A549 (cell line): ENCODE measurements at regions not wholly inside any gene's neighbourhood (a gene's known extent, or its start where the extent isn't known, plus 50 kb on each side); places are given as distances from the start of the nearest gene placed in this dataset.

Source experiments
- ATAC-seq, 2 experiments: fragments of 200-7000 bp in 1 of 2; fragments of >200 bp in 1 of 2; cut with Nextera tagmentation in 1 of 2; cut with Tn5 transposase in 1 of 2; 3 replicates each; pipeline versions ENCODE4 v1.8.0 to v1.9.1; 2018 to 2020; ENCODE audit warnings: mild to moderate bottlenecking in 1 of 2, moderate library complexity in 1 of 2
- CTCF ChIA-PET: fragments of 300-600 bp; sonication (Branson Sonifier 250); formaldehyde crosslinking; extraction: SDS; loops from one replicate; lab custom pipeline; 2021; ENCODE audit warnings: antibody characterized with exemption, inconsistent platforms; lab: Yijun Ruan, JAX
- POLR2A ChIA-PET: fragments of 350-600 bp; formaldehyde crosslinking; extraction: SDS; loops from one replicate; lab custom pipeline; 2021; ENCODE audit warnings: antibody characterized with exemption, inconsistent platforms; lab: Yijun Ruan, JAX
- DNase-seq, 2 experiments: peaks; one replicate each; pipeline versions ENCODE4 v3.0.0 to v3.0.0-alpha.2; 2011 to 2016; ENCODE audit warnings: low read depth in 1 of 2, low spot score in 1 of 2
- FAIRE-seq: peaks from 2 replicates; lab custom pipeline; 2011; peaks lifted over from hg19 to GRCh38; lab: Jason Lieb, UNC
- H3K27ac ChIP-seq, 2 experiments: fragments of >200 bp; sonication (Bioruptor Twin); formaldehyde crosslinking; 3 replicates each; pipeline ENCODE4 v1.5.1; 2016 to 2017
- H3K4me1 ChIP-seq: fragments of >200 bp; sonication (Bioruptor Twin); formaldehyde crosslinking; 3 replicates; pipeline ENCODE4 v1.6.1; 2016
- H3K4me2 ChIP-seq: fragments of >200 bp; sonication (Bioruptor Twin); formaldehyde crosslinking; 3 replicates; pipeline ENCODE4 v1.6.1; 2016
- H3K4me3 ChIP-seq: fragments of >200 bp; sonication (Bioruptor Twin); formaldehyde crosslinking; 3 replicates; pipeline ENCODE4 v1.5.1; 2016
- H3K9me3 ChIP-seq: fragments of >200 bp; sonication (Bioruptor Twin); formaldehyde crosslinking; 3 replicates; pipeline ENCODE4 v1.6.1; 2016
- CEBPB ChIP-seq, 2 experiments: fragments of >200 bp in 1 of 2; sonication (Bioruptor Twin) in 1 of 2; formaldehyde crosslinking in 1 of 2; IDR thresholded peaks; 2 replicates each; pipeline ENCODE4 v1.6.1; 2012 to 2016
- E2F6 ChIP-seq: IDR thresholded peaks from 2 replicates; pipeline ENCODE4 v1.6.1; 2012; ENCODE audit warnings: low read depth, borderline replicate concordance
- EHF ChIP-seq: fragments of 250-450 bp; sonication (Bioruptor Pico); IDR thresholded peaks from 2 replicates; pipeline ENCODE4 v1.5.0; 2020; ENCODE audit warnings: mild to moderate bottlenecking
- ELK1 ChIP-seq: fragments of 150-350 bp; IDR thresholded peaks from 2 replicates; pipeline ENCODE4 v1.6.1; 2014; ENCODE audit warnings: low read depth, mild to moderate bottlenecking, low read length
- EP300 ChIP-seq, 2 experiments: fragments of >200 bp; sonication (Bioruptor Twin); formaldehyde crosslinking; IDR thresholded peaks; 2 replicates in 1 of 2; 3 replicates in 1 of 2; pipeline ENCODE4 v1.6.1; 2016 to 2017
- ESRRA ChIP-seq: fragments of 150-350 bp; IDR thresholded peaks from 2 replicates; pipeline ENCODE4 v1.6.1; 2014; ENCODE audit warnings: mild to moderate bottlenecking, low read length, borderline replicate concordance
- FOSB ChIP-seq: fragments of 250-450 bp; sonication (Bioruptor Pico); IDR thresholded peaks from 2 replicates; pipeline ENCODE4 v1.5.0; 2020; ENCODE audit warnings: mild to moderate bottlenecking, moderate library complexity
- HOXA7 ChIP-seq: fragments of 250-450 bp; sonication (Bioruptor Pico); IDR thresholded peaks from 2 replicates; pipeline ENCODE4 v1.5.0; 2020; ENCODE audit warnings: mild to moderate bottlenecking, moderate library complexity
- HOXB5 ChIP-seq: fragments of 250-450 bp; sonication (Bioruptor Pico); IDR thresholded peaks from 2 replicates; pipeline ENCODE4 v1.5.0; 2020; ENCODE audit warnings: mild to moderate bottlenecking, moderate library complexity
- KDM1A ChIP-seq: fragments of 200-600 bp; sonication (generic); IDR thresholded peaks from 2 replicates; pipeline ENCODE4 v1.6.1; 2016; ENCODE audit warnings: low read depth, mild to moderate bottlenecking
- KDM5A ChIP-seq: fragments of 200-600 bp; sonication (generic); IDR thresholded peaks from 2 replicates; pipeline ENCODE4 v1.6.1; 2016; ENCODE audit warnings: antibody characterized with exemption, mild to moderate bottlenecking
- MAFK ChIP-seq: fragments of 450-650 bp; IDR thresholded peaks from 2 replicates; pipeline ENCODE4 v1.6.1; 2014; ENCODE audit not compliant: partially characterized antibody
- MAX ChIP-seq: IDR thresholded peaks from 2 replicates; pipeline ENCODE4 v1.6.1; 2012
- NFE2L2 ChIP-seq: fragments of 150-350 bp; conservative IDR thresholded peaks from 2 replicates; pipeline ENCODE4 v1.6.1; 2014; ENCODE audit warnings: low read length
- NR3C1 ChIP-seq: fragments of >200 bp; sonication (Bioruptor Twin); formaldehyde crosslinking; IDR thresholded peaks from 3 replicates; pipeline ENCODE4 v1.6.1; 2017
- PHF8 ChIP-seq: fragments of 200-600 bp; sonication (generic); IDR thresholded peaks from 2 replicates; pipeline ENCODE4 v1.6.1; 2016; ENCODE audit warnings: low read depth, mild to moderate bottlenecking, antibody characterized with exemption, moderate library complexity, borderline replicate concordance
- POLR2A ChIP-seq: IDR thresholded peaks from 2 replicates; pipeline ENCODE4 v1.6.1; 2012; ENCODE audit warnings: mild to moderate bottlenecking, low read length
- POLR2AphosphoS2 ChIP-seq: conservative IDR thresholded peaks from 2 replicates; pipeline ENCODE4 v1.6.1; 2012; ENCODE audit warnings: low read length, improper control_type of control experiment, inconsistent platforms
- RAD21 ChIP-seq, 2 experiments: fragments of >200 bp in 1 of 2; sonication (Bioruptor Twin) in 1 of 2; formaldehyde crosslinking in 1 of 2; IDR thresholded peaks in 1 of 2; conservative IDR thresholded peaks in 1 of 2; 2 replicates in 1 of 2; 3 replicates in 1 of 2; pipeline ENCODE4 v1.6.1; 2012 to 2018; ENCODE audit warnings: inconsistent platforms in 1 of 2
- RARB ChIP-seq: fragments of 250-450 bp; sonication (Bioruptor Pico); IDR thresholded peaks from 2 replicates; pipeline ENCODE4 v1.8.0; 2021; ENCODE audit warnings: mild to moderate bottlenecking, moderate library complexity
- SREBF2 ChIP-seq: fragments of 450-650 bp; IDR thresholded peaks from 2 replicates; pipeline ENCODE4 v1.6.1; 2014; ENCODE audit warnings: mild to moderate bottlenecking, moderate library complexity
- ZC3H11A ChIP-seq: fragments of 450-650 bp; IDR thresholded peaks from 2 replicates; pipeline ENCODE4 v1.6.1; 2014; ENCODE audit warnings: antibody characterized with exemption, mild to moderate bottlenecking
- ZNF302 ChIP-seq: fragments of 250-450 bp; sonication (Bioruptor Pico); IDR thresholded peaks from 2 replicates; pipeline ENCODE4 v1.9.0; 2021; ENCODE audit warnings: inconsistent platforms, mild to moderate bottlenecking, moderate library complexity
- ZSCAN20 ChIP-seq: fragments of 250-450 bp; sonication (Bioruptor Pico); IDR thresholded peaks from 2 replicates; pipeline ENCODE4 v1.8.0; 2022; ENCODE audit warnings: mild to moderate bottlenecking, moderate library complexity
- WGBS: methylation state at CpG from one replicate; pipeline ENCODE4 v1.1.6; 2017; ENCODE audit errors: missing lambda C conversion rate; 5-methylcytosine and 5-hydroxymethylcytosine counted together
- TF ChIP-seq, protein P1 (sequence below): IDR thresholded peaks from 2 replicates; pipeline ENCODE4 v1.6.1; 2012
- TF ChIP-seq, protein P2 (sequence below): fragments of 450-650 bp; IDR thresholded peaks from 2 replicates; pipeline ENCODE4 v1.6.1; 2014; ENCODE audit warnings: antibody characterized with exemption

GRCh38 chr11:134557571-134558257, 145.7 kb upstream of the B3GAT1 start:
- Histone ChIP-seq H3K27ac (no peak overlapping the region), H3K9me3 (no peaks in the 10 kb centered on the region), H3K4me2 (no peak overlapping the region), H3K4me3 (no peak overlapping the region), H3K4me1 (no peaks in the 10 kb centered on the region)
- POLR2A ChIA-PET, result no interaction called here
- WGBS, result 17% methylated on average over 6 of the region's 6 CpGs
- FAIRE-seq, result no peak
- no peak for ATAC-seq
- no peak for DNase-seq
- TF ChIP-seq PHF8 (no peak), ELK1 (no peak), SREBF2 (no peak), E2F6 (no peak), MAFK (no peak), KDM5A (no peak), CEBPB (IDR thresholded peaks at IDR 0.05) (no peak), RAD21 (conservative IDR thresholded peaks at IDR 0.05 in 1 of 2, IDR thresholded peaks at IDR 0.05 in 1 of 2) (no peak), NR3C1 (no peak)
- TF ChIP-seq, protein P1, sequence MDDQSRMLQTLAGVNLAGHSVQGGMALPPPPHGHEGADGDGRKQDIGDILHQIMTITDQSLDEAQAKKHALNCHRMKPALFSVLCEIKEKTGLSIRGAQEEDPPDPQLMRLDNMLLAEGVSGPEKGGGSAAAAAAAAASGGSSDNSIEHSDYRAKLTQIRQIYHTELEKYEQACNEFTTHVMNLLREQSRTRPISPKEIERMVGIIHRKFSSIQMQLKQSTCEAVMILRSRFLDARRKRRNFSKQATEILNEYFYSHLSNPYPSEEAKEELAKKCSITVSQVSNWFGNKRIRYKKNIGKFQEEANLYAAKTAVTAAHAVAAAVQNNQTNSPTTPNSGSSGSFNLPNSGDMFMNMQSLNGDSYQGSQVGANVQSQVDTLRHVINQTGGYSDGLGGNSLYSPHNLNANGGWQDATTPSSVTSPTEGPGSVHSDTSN, result no peak
- CTCF ChIA-PET, result no interaction called here

DNA sequence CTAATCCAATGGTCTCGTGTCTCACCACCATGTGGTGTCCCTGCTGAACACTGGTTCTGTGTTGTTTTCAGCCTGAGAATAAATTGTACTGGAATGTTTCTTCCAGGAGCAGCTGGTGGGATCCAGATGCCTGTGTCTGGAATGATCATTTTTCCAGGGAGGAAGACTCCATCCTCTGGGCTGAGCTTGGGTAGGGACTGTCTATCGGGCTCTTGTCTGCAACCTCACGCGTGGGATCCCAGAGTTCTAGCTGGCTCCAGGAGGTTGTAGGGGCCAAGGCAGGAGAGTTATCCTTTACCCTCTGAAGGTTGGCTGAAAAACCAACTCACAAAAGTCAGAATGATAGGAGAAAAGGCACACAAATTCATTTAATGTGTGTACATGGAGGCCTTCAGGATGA, 144.1 kb upstream of the B3GAT1 start:
- 20% methylated on average over 1 of the region's 4 CpGs for WGBS
- POLR2A ChIA-PET, result no interaction called here

GRCh38 chr11:134555510-134555909, 143.5 kb upstream of the B3GAT1 start:
- no peak for TF ChIP-seq ZSCAN20 (CRISPR knock-in tag)
- TF ChIP-seq HOXA7 (CRISPR knock-in tag), result no peak
- TF ChIP-seq HOXB5, result no peak
- TF ChIP-seq NFE2L2, result no peak
- no peak for TF ChIP-seq POLR2AphosphoS2
- TF ChIP-seq ZC3H11A, result no peak
- no peak for TF ChIP-seq POLR2A
- no peak for TF ChIP-seq EHF (CRISPR knock-in tag)
- Histone ChIP-seq H3K4me2 (no peak overlapping the region), H3K4me1 (no peaks in the 10 kb centered on the region), H3K27ac (no peak overlapping the region), H3K4me3 (no peak overlapping the region), H3K9me3 (no peaks in the 10 kb centered on the region)
- 41% methylated on average over 7 of the region's 7 CpGs for WGBS
- CTCF ChIA-PET, result no interaction called here
- FAIRE-seq (no peak), ATAC-seq (no peak), DNase-seq (no peak)
- POLR2A ChIA-PET, result no interaction called here

More for the DNA sequence above, 144.1 kb upstream of the B3GAT1 start:
- Histone ChIP-seq H3K4me3 (no peak overlapping the region), H3K4me1 (no peaks in the 10 kb centered on the region), H3K4me2 (no peak overlapping the region), H3K27ac (no peak overlapping the region), H3K9me3 (no peaks in the 10 kb centered on the region)
- FAIRE-seq (no peak), ATAC-seq (no peak), DNase-seq (no peak)
- CTCF ChIA-PET, result no interaction called here
- TF ChIP-seq, protein P2, sequence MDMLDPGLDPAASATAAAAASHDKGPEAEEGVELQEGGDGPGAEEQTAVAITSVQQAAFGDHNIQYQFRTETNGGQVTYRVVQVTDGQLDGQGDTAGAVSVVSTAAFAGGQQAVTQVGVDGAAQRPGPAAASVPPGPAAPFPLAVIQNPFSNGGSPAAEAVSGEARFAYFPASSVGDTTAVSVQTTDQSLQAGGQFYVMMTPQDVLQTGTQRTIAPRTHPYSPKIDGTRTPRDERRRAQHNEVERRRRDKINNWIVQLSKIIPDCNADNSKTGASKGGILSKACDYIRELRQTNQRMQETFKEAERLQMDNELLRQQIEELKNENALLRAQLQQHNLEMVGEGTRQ, result no peak
- no peak for TF ChIP-seq KDM5A
- no peak for TF ChIP-seq MAX
- TF ChIP-seq ZNF302 (CRISPR knock-in tag), result no peak
- TF ChIP-seq KDM1A, result no peak
- no peak for TF ChIP-seq FOSB (CRISPR knock-in tag)
- TF ChIP-seq EHF (CRISPR knock-in tag), result no peak
- no peak for TF ChIP-seq EP300 (IDR thresholded peaks at IDR 0.05)
- TF ChIP-seq RARB, result no peak
- no peak for TF ChIP-seq POLR2A
- TF ChIP-seq ESRRA, result no peak
- TF ChIP-seq ZC3H11A, result no peak
- no peak for TF ChIP-seq HOXB5
- TF ChIP-seq E2F6, result no peak
